ENCODE measurements at regions not wholly inside any gene's neighbourhood (a gene's known extent, or its start where the extent isn't known, plus 50 kb on each side); places are given as distances from the start of the nearest gene placed in this dataset.

GRCh38 chr5:100165309-100165708 is 369.9 kb upstream of the FAM174A start:
- ATAC-seq: no peak
- TF ChIP-seq ZFP3 (CRISPR knock-in tag; IDR thresholded peaks at IDR 0.05): no peak
- TF ChIP-seq ZC3H10 (CRISPR knock-in tag; IDR thresholded peaks at IDR 0.05): no peak
- TF ChIP-seq ZNF8 (CRISPR knock-in tag; IDR thresholded peaks at IDR 0.05): no peak
- no peak for TF ChIP-seq GLIS3 (CRISPR knock-in tag; IDR thresholded peaks at IDR 0.05)
- no peak for TF ChIP-seq RARB (CRISPR knock-in tag; IDR thresholded peaks at IDR 0.05)
- no peak for TF ChIP-seq OSR1 (CRISPR knock-in tag; IDR thresholded peaks at IDR 0.05)
- TF ChIP-seq, protein P1, sequence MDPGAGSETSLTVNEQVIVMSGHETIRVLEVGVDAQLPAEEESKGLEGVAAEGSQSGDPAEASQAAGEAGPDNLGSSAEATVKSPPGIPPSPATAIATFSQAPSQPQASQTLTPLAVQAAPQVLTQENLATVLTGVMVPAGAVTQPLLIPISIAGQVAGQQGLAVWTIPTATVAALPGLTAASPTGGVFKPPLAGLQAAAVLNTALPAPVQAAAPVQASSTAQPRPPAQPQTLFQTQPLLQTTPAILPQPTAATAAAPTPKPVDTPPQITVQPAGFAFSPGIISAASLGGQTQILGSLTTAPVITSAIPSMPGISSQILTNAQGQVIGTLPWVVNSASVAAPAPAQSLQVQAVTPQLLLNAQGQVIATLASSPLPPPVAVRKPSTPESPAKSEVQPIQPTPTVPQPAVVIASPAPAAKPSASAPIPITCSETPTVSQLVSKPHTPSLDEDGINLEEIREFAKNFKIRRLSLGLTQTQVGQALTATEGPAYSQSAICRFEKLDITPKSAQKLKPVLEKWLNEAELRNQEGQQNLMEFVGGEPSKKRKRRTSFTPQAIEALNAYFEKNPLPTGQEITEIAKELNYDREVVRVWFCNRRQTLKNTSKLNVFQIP (CRISPR knock-in tag; IDR thresholded peaks at IDR 0.05; ENCODE audit: borderline replicate concordance, low read depth): no peak
- no peak for TF ChIP-seq TOX (CRISPR knock-in tag; IDR thresholded peaks at IDR 0.05; ENCODE audit: borderline replicate concordance)
- TF ChIP-seq CSDC2 (CRISPR knock-in tag; IDR thresholded peaks at IDR 0.05): no peak
- no peak for TF ChIP-seq TCF4 (CRISPR knock-in tag; IDR thresholded peaks at IDR 0.05; ENCODE audit: borderline replicate concordance)
- no peak for TF ChIP-seq ZNF70 (CRISPR knock-in tag; IDR thresholded peaks at IDR 0.05)
- TF ChIP-seq ARNTL (CRISPR knock-in tag; IDR thresholded peaks at IDR 0.05; ENCODE audit: borderline replicate concordance, low read depth): no peak

- no peak for ATAC-seq
- TF ChIP-seq CSDC2 (CRISPR knock-in tag; IDR thresholded peaks at IDR 0.05) (no peak), ZNF8 (CRISPR knock-in tag; IDR thresholded peaks at IDR 0.05) (no peak), PPARA (CRISPR knock-in tag; IDR thresholded peaks at IDR 0.05; ENCODE audit: borderline replicate concordance) (no peak), ZC3H10 (CRISPR knock-in tag; IDR thresholded peaks at IDR 0.05) (no peak), ZNF70 (CRISPR knock-in tag; IDR thresholded peaks at IDR 0.05) (no peak), TCF4 (CRISPR knock-in tag; IDR thresholded peaks at IDR 0.05; ENCODE audit: borderline replicate concordance) (no peak), GLIS3 (CRISPR knock-in tag; IDR thresholded peaks at IDR 0.05) (no peak), OSR1 (CRISPR knock-in tag; IDR thresholded peaks at IDR 0.05) (no peak), ZFP3 (CRISPR knock-in tag; IDR thresholded peaks at IDR 0.05) (no peak)
- TF ChIP-seq, protein P2, sequence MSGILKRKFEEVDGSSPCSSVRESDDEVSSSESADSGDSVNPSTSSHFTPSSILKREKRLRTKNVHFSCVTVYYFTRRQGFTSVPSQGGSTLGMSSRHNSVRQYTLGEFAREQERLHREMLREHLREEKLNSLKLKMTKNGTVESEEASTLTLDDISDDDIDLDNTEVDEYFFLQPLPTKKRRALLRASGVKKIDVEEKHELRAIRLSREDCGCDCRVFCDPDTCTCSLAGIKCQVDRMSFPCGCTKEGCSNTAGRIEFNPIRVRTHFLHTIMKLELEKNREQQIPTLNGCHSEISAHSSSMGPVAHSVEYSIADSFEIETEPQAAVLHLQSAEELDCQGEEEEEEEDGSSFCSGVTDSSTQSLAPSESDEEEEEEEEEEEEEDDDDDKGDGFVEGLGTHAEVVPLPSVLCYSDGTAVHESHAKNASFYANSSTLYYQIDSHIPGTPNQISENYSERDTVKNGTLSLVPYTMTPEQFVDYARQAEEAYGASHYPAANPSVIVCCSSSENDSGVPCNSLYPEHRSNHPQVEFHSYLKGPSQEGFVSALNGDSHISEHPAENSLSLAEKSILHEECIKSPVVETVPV (CRISPR knock-in tag; IDR thresholded peaks at IDR 0.05): no peak
Measured at GRCh38 chr5:100161868-100162267, 373.3 kb upstream of the FAM174A start.

DNA sequence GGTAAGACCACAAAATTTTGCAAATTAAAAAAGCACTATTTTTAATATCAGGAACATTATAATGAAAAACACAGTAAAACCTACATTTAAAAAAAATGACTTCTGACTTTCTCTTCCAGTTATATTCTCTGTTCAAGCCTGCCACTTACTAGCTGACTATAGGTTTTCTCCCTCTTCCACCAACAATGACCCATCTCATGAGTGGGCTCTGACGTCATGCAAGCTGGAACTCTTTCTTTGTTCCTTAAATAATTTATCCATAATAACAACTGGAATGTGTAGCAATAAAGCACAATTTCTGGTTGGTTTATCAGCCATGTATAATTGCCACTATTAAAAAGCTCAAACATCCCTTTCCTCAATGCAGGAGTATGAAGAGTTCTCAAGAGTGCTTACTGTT is 378.1 kb upstream of the FAM174A start:
- no peak for ATAC-seq
- TF ChIP-seq ZFP30 (CRISPR knock-in tag; IDR thresholded peaks at IDR 0.05): no peak
- TF ChIP-seq, protein P1 (CRISPR knock-in tag; IDR thresholded peaks at IDR 0.05; ENCODE audit: borderline replicate concordance, low read depth): no peak
- TF ChIP-seq CREB5 (CRISPR knock-in tag; IDR thresholded peaks at IDR 0.05; ENCODE audit: low read depth): no peak
- TF ChIP-seq ZNF565 (CRISPR knock-in tag; conservative IDR thresholded peaks at IDR 0.05; ENCODE audit: low read depth): no peak
- TF ChIP-seq TCF4 (CRISPR knock-in tag; IDR thresholded peaks at IDR 0.05; ENCODE audit: borderline replicate concordance): no peak
- TF ChIP-seq, protein P3, sequence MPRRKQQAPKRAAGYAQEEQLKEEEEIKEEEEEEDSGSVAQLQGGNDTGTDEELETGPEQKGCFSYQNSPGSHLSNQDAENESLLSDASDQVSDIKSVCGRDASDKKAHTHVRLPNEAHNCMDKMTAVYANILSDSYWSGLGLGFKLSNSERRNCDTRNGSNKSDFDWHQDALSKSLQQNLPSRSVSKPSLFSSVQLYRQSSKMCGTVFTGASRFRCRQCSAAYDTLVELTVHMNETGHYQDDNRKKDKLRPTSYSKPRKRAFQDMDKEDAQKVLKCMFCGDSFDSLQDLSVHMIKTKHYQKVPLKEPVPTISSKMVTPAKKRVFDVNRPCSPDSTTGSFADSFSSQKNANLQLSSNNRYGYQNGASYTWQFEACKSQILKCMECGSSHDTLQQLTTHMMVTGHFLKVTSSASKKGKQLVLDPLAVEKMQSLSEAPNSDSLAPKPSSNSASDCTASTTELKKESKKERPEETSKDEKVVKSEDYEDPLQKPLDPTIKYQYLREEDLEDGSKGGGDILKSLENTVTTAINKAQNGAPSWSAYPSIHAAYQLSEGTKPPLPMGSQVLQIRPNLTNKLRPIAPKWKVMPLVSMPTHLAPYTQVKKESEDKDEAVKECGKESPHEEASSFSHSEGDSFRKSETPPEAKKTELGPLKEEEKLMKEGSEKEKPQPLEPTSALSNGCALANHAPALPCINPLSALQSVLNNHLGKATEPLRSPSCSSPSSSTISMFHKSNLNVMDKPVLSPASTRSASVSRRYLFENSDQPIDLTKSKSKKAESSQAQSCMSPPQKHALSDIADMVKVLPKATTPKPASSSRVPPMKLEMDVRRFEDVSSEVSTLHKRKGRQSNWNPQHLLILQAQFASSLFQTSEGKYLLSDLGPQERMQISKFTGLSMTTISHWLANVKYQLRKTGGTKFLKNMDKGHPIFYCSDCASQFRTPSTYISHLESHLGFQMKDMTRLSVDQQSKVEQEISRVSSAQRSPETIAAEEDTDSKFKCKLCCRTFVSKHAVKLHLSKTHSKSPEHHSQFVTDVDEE (CRISPR knock-in tag; IDR thresholded peaks at IDR 0.05): no peak
- no peak for TF ChIP-seq ARNTL (CRISPR knock-in tag; IDR thresholded peaks at IDR 0.05; ENCODE audit: borderline replicate concordance, low read depth)
- no peak for TF ChIP-seq ZFP3 (CRISPR knock-in tag; IDR thresholded peaks at IDR 0.05)
- no peak for TF ChIP-seq GLIS3 (CRISPR knock-in tag; IDR thresholded peaks at IDR 0.05)
- TF ChIP-seq RARB (CRISPR knock-in tag; IDR thresholded peaks at IDR 0.05): no peak

GRCh38 chr5:100148239-100148638 is 386.9 kb upstream of the FAM174A start:
- ATAC-seq: no peak
- no peak for TF ChIP-seq ISL1 (CRISPR knock-in tag; IDR thresholded peaks at IDR 0.05)
- TF ChIP-seq, protein P1 (CRISPR knock-in tag; IDR thresholded peaks at IDR 0.05; ENCODE audit: borderline replicate concordance, low read depth): no peak
- TF ChIP-seq PPARA (CRISPR knock-in tag; IDR thresholded peaks at IDR 0.05; ENCODE audit: borderline replicate concordance): no peak
- no peak for TF ChIP-seq RARB (CRISPR knock-in tag; IDR thresholded peaks at IDR 0.05)
- TF ChIP-seq ZNF70 (CRISPR knock-in tag; IDR thresholded peaks at IDR 0.05): no peak
- TF ChIP-seq, protein P3 (CRISPR knock-in tag; IDR thresholded peaks at IDR 0.05): no peak
- TF ChIP-seq BACH2 (CRISPR knock-in tag; IDR thresholded peaks at IDR 0.05; ENCODE audit: borderline replicate concordance): no peak
- no peak for TF ChIP-seq ZC3H10 (CRISPR knock-in tag; IDR thresholded peaks at IDR 0.05)
- TF ChIP-seq ZFP3 (CRISPR knock-in tag; IDR thresholded peaks at IDR 0.05): no peak
- no peak for TF ChIP-seq ARNTL (CRISPR knock-in tag; IDR thresholded peaks at IDR 0.05; ENCODE audit: borderline replicate concordance, low read depth)
- no peak for TF ChIP-seq TOX (CRISPR knock-in tag; IDR thresholded peaks at IDR 0.05; ENCODE audit: borderline replicate concordance)
- no peak for TF ChIP-seq OSR1 (CRISPR knock-in tag; IDR thresholded peaks at IDR 0.05)

Data from SK-N-SH treated with all-trans-retinoic acid at 6 μM for 48 hours (cell line).